ENCODE measurements at regions not wholly inside any gene's neighbourhood (a gene's known extent, or its start where the extent isn't known, plus 50 kb on each side); places are given as distances from the start of the nearest gene placed in this dataset.

- no peak overlapping the region for H4K8ac ChIP-seq (replicated peaks; ENCODE audit: insufficient read length, low read depth, low read length)
- peaks cover 0 to 7% (median 0%) of the 10 kb centered on the region in 3 experiments; a peak in 2 of 7 replicates for H3K36me3 Mint-ChIP-seq (ENCODE audit: insufficient read depth in 1 of 3, low read depth in 3 of 3)
- no peak overlapping the region for H2BK12ac ChIP-seq (ENCODE audit: insufficient read length, low read depth, low read length)
- no peaks in the 10 kb centered on the region for H3K9me3 Mint-ChIP-seq
- no peaks in the 10 kb centered on the region for H3K9me3 ChIP-seq (ENCODE audit: control insufficient read depth, low read depth, low read length)
- H3K4me1 Mint-ChIP-seq = peaks cover 0 to 5% of the 10 kb centered on the region in 2 experiments; a peak in 1 of 4 replicates
- no peak overlapping the region for H3K18ac ChIP-seq (ENCODE audit: insufficient read length, low read depth, low read length)
- H4K5ac ChIP-seq (ENCODE audit: insufficient read length, low read depth, low read length) = no peak overlapping the region
- no peak overlapping the region for H4K91ac ChIP-seq (ENCODE audit: insufficient read length, low read depth, low read length)
- H3K27me3 Mint-ChIP-seq (ENCODE audit: low read depth) = peaks cover 2% of the 10 kb centered on the region
- no peak overlapping the region for H3K14ac ChIP-seq (ENCODE audit: insufficient read depth, low read length)
- no peak overlapping the region for H3K4me2 ChIP-seq (ENCODE audit: insufficient read depth, insufficient read length, low read length)
- no peak overlapping the region for H3T11ph ChIP-seq (ENCODE audit: low read length)
- no peak for DNase-seq
- no peak overlapping the region for H2BK15ac ChIP-seq (ENCODE audit: low read depth, low read length)
- no peak overlapping the region for H2AK5ac ChIP-seq (ENCODE audit: insufficient read length, low read length)
- no peak overlapping the region for H3K9ac ChIP-seq (ENCODE audit: extremely low read depth, insufficient read length, low read length)
- H2BK20ac ChIP-seq (ENCODE audit: low read depth, low read length, poor library complexity, severe bottlenecking) = no peak overlapping the region
- H3K79me2 ChIP-seq (ENCODE audit: insufficient read depth, low read length) = no peaks in the 10 kb centered on the region
- no peak overlapping the region for H2AFZ ChIP-seq (ENCODE audit: low read length)
- no peak for TF ChIP-seq CTCF (conservative IDR thresholded peaks at IDR 0.05)
- H4K20me1 ChIP-seq (ENCODE audit: control insufficient read depth, insufficient read depth, insufficient read length) = no peaks in the 10 kb centered on the region
- WGBS (ENCODE audit: extremely low coverage, insufficient read length, low lambda C conversion rate) = no CpG with 5 or more reads among the region's 2 CpGs
- no peak overlapping the region for H2BK120ac ChIP-seq (ENCODE audit: low read depth, low read length, poor library complexity, severe bottlenecking)
- no peak overlapping the region for H3K27ac Mint-ChIP-seq
- no peak overlapping the region for H3K4ac ChIP-seq (ENCODE audit: low read depth, low read length)
- H3K4me3 Mint-ChIP-seq = no peak overlapping the region
- no peaks in the 10 kb centered on the region for H3K27me3 ChIP-seq (ENCODE audit: insufficient read depth, low read length)
- H3K23me2 ChIP-seq (ENCODE audit: insufficient read length, low read depth, low read length, poor library complexity, severe bottlenecking) = no peaks in the 10 kb centered on the region
- H2BK5ac ChIP-seq (ENCODE audit: insufficient read length, low read length) = no peak overlapping the region
- H3K56ac ChIP-seq (ENCODE audit: insufficient read length, low read depth, low read length) = no peak overlapping the region
- H3K27ac ChIP-seq (ENCODE audit: insufficient read length, low read depth, low read length) = no peak overlapping the region
- H3K23ac ChIP-seq (ENCODE audit: insufficient read length, low read depth, low read length) = no peak overlapping the region
- 0 out of 2 replicates have a peak, but pooled peaks cover 3% of the 10 kb centered on the region for H3K4me1 ChIP-seq (ENCODE audit: insufficient read depth, low read length)
- H3K79me1 ChIP-seq (ENCODE audit: insufficient read depth, low read depth, low read length, poor library complexity, severe bottlenecking) = no peaks in the 10 kb centered on the region
Measured at GRCh38 chr7:34236839-34237492, 331.6 kb downstream of the BMPER start.

Measured in H9 (cell line).